Smooth muscle cell (in vitro differentiated cells): ENCODE measurements at regions not wholly inside any gene's neighbourhood (a gene's known extent, or its start where the extent isn't known, plus 50 kb on each side); places are given as distances from the start of the nearest gene placed in this dataset.

Experiments
- DNase-seq: peaks from one replicate; lab custom pipeline; 2025; ENCODE audit not compliant: unreplicated experiment; lab: John Stamatoyannopoulos, UW
- H2AFZ ChIP-seq: fragments of 200-600 bp; sonication (generic); 2 replicates; pipeline ENCODE4 v1.6.0; 2016; ENCODE audit warnings: antibody characterized with exemption, low read depth, mild to moderate bottlenecking
- H3F3A ChIP-seq: fragments of 200-600 bp; sonication (generic); 2 replicates; pipeline ENCODE4 v1.6.0; 2017; ENCODE audit warnings: antibody characterized with exemption, low read depth
- H3K27ac ChIP-seq: fragments of 200-600 bp; sonication (generic); 2 replicates; pipeline ENCODE4 v1.5.1; 2016; ENCODE audit warnings: low read depth, mild to moderate bottlenecking
- H3K27me3 ChIP-seq: fragments of 200-600 bp; sonication (generic); 2 replicates; pipeline ENCODE4 v1.6.1; 2016; ENCODE audit warnings: low read depth, mild to moderate bottlenecking
- H3K36me3 ChIP-seq: fragments of 200-600 bp; sonication (generic); 2 replicates; pipeline ENCODE4 v1.5.1; 2016; ENCODE audit warnings: low read depth
- H3K4me1 ChIP-seq: fragments of 200-600 bp; sonication (generic); 2 replicates; pipeline ENCODE4 v1.5.1; 2016; ENCODE audit warnings: low read depth
- H3K4me2 ChIP-seq: fragments of 200-600 bp; sonication (generic); 2 replicates; pipeline ENCODE4 v1.6.0; 2016; ENCODE audit warnings: mild to moderate bottlenecking
- H3K4me3 ChIP-seq: fragments of 200-600 bp; sonication (generic); 2 replicates; pipeline ENCODE4 v1.5.1; 2016; ENCODE audit warnings: mild to moderate bottlenecking
- H3K79me2 ChIP-seq: fragments of 200-600 bp; sonication (generic); 2 replicates; pipeline ENCODE4 v1.6.0; 2016; ENCODE audit warnings: low read depth, mild to moderate bottlenecking
- H3K9ac ChIP-seq: fragments of 200-600 bp; sonication (generic); 2 replicates; pipeline ENCODE4 v1.6.0; 2016; ENCODE audit warnings: low read depth
- H3K9me3 ChIP-seq: fragments of 200-600 bp; sonication (generic); replicated peaks from 2 replicates; pipeline ENCODE4 v1.5.1; 2016; ENCODE audit warnings: low read depth
- H4K20me1 ChIP-seq: fragments of 200-600 bp; sonication (generic); 2 replicates; pipeline ENCODE4 v1.6.0; 2016; ENCODE audit warnings: low read depth
- WGBS: methylation state at CpG from one replicate; pipeline ENCODE4 v1.1.7; 2016; ENCODE audit warnings: low lambda C conversion rate; 5-methylcytosine and 5-hydroxymethylcytosine counted together
- TF ChIP-seq, protein P1 (sequence below): fragments of 200-600 bp; sonication (generic); IDR thresholded peaks from 2 replicates; pipeline ENCODE4 v1.5.1; 2017; ENCODE audit warnings: borderline replicate concordance, mild to moderate bottlenecking, antibody characterized with exemption; ENCODE audit not compliant: insufficient read depth, poor library complexity, severe bottlenecking

DNA sequence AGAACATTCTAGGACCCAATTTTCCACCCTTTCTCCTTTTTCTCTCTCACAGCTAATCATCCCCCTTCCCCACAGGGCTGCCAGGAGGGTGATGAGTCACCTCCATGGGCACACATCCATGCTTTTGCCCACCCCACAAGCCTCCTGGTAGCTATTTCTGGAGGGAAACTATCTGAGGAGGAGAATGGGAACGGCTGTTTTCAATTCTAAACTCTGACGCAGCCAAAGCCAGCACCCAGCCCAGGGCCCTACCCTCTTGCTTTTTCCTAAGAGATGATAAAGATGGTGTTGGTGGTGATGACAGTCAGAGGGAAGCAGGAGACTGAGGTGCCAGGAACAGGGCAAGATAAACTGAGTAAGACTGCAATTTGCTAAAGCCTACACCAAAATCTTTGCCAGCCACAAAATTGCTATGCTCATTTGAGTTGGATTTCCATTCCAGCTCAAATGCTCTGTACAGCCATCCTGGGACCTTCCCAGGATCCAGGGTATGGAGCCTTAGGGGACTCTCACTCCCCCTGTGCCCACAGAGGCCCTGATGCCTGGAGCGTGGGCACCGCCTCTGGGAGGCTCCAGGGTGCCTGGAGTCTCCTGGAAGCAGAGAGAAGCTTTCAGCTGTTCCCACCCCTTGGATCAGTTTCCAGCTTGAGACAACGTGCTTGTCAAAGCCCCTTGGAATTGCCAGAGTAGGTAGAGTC, 62.0 kb upstream of the FZD7 start:
- H3K36me3 ChIP-seq: no peaks in the 10 kb centered on the region
- DNase-seq: no peak
- 55% methylated on average over 5 of the region's 5 CpGs for WGBS
- H3K4me2 ChIP-seq: no peak overlapping the region
- H3K9ac ChIP-seq: no peak overlapping the region
- no peak overlapping the region for H2AFZ ChIP-seq
- peaks cover 35% of the 10 kb centered on the region for H3K4me1 ChIP-seq
- no peaks in the 10 kb centered on the region for H3K27me3 ChIP-seq
- H3K27ac ChIP-seq: no peak overlapping the region
- H3K9me3 ChIP-seq: no peaks in the 10 kb centered on the region
- TF ChIP-seq, protein P1, sequence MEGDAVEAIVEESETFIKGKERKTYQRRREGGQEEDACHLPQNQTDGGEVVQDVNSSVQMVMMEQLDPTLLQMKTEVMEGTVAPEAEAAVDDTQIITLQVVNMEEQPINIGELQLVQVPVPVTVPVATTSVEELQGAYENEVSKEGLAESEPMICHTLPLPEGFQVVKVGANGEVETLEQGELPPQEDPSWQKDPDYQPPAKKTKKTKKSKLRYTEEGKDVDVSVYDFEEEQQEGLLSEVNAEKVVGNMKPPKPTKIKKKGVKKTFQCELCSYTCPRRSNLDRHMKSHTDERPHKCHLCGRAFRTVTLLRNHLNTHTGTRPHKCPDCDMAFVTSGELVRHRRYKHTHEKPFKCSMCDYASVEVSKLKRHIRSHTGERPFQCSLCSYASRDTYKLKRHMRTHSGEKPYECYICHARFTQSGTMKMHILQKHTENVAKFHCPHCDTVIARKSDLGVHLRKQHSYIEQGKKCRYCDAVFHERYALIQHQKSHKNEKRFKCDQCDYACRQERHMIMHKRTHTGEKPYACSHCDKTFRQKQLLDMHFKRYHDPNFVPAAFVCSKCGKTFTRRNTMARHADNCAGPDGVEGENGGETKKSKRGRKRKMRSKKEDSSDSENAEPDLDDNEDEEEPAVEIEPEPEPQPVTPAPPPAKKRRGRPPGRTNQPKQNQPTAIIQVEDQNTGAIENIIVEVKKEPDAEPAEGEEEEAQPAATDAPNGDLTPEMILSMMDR: no peak
- H3F3A ChIP-seq: peaks cover 3% of the 10 kb centered on the region
- H4K20me1 ChIP-seq: no peaks in the 10 kb centered on the region
- no peaks in the 10 kb centered on the region for H3K79me2 ChIP-seq
- H3K4me3 ChIP-seq: no peak overlapping the region

DNA sequence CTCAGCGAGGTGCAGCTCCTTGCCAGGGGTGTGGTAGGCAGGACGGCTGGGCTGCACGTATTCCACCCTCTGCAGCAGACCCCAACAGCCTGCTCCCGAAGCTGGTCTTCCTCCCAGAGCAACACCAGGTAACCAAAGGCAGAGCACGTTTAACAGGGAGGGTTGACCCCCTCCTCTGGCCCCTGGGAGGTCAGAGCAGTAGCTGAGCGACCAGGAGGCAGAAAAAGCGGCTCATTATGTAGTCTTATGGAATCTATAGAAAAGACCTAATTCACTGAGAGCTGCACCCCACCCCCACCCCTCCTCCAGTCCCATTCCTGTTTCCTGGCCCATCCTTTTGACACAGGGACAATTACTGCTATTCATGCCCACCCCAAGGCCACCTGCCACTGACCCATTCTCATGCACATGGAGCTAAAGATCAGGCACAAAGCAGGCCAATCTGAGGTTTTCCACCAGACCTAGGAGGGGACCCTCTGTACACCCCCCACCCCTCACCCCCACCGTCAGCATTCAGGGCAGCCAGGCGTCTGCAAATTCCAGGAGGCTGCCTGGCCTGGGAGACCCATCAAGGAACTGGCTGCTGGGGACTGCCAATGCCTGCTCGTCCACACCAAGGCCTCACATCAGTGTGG, 60.9 kb upstream of the FZD7 start:
- TF ChIP-seq, protein P1: no peak
- WGBS: 60% methylated on average over 10 of the region's 10 CpGs
- H3K9ac ChIP-seq: no peak overlapping the region

DNA sequence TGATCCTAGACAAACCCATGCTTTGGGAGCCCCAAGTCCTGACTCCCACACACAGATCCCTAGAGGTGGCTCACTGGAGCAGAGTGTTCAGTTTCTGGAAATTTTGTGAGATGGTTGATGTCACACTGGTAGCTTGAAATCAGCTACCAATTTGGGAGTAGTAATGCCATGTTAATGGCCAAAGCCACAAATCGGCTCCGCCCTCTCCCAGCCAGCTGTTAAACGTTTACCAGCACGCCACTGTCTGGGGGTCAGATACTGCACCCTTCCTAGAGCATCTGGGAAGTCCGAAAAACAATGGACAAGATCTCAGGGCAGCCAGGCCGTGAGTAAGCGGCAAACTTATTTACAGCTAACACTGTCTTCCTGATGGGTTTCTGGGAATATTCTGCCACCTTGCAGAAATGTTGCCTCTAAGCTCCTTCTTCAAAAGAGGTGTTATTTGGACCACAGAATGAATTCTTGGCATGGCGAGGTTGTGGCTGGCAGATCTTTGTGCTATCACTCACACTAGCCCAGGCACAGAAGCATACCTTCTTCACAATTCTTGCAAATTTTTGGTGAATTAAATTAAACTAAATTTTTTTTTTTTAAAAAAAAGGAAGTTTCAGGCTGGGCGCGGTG, 60.2 kb upstream of the FZD7 start:
- Histone ChIP-seq H3K36me3 (no peaks in the 10 kb centered on the region), H3K27me3 (no peaks in the 10 kb centered on the region), H3K27ac (no peak overlapping the region), H3K9me3 (no peaks in the 10 kb centered on the region), H3K4me1 (peaks cover 41% of the 10 kb centered on the region), H3F3A (peaks cover 3% of the 10 kb centered on the region), H3K4me3 (no peak overlapping the region), H3K9ac (no peak overlapping the region), H4K20me1 (no peaks in the 10 kb centered on the region), H3K4me2 (no peak overlapping the region), H2AFZ (no peak overlapping the region), H3K79me2 (no peaks in the 10 kb centered on the region)
- 83% methylated on average over 10 of the region's 10 CpGs for WGBS
- DNase-seq: no peak
- TF ChIP-seq, protein P1: no peak

More for the DNA sequence above, 60.9 kb upstream of the FZD7 start:
- Histone ChIP-seq H3K79me2 (no peaks in the 10 kb centered on the region), H4K20me1 (no peaks in the 10 kb centered on the region), H2AFZ (no peak overlapping the region), H3K27ac (no peak overlapping the region), H3K27me3 (no peaks in the 10 kb centered on the region), H3K36me3 (no peaks in the 10 kb centered on the region), H3K4me1 (peaks cover 35% of the 10 kb centered on the region), H3F3A (peaks cover 3% of the 10 kb centered on the region), H3K4me2 (no peak overlapping the region), H3K9me3 (no peaks in the 10 kb centered on the region), H3K4me3 (no peak overlapping the region)
- DNase-seq: no peak
